Heart left ventricle (tissue), 13 donors: ENCODE measurements at regions not wholly inside any gene's neighbourhood (a gene's known extent, or its start where the extent isn't known, plus 50 kb on each side); places are given as distances from the start of the nearest gene placed in this dataset.

Source experiments
- POLR2A ChIP-seq, 2 donors: fragments of 450-650 bp; IDR thresholded peaks; one replicate each; pipeline ENCODE4 v1.6.1; 2017; ENCODE audit warnings: antibody characterized with exemption in 2 of 2, mild to moderate bottlenecking in 2 of 2, moderate library complexity in 2 of 2
- TF ChIP-seq, protein P1 (sequence below), 12 donors: fragments of 200-600 bp; sonication (generic) in 4 of 12; IDR thresholded peaks; one replicate each; pipeline versions ENCODE4 v1.5.0 to v1.8.0; 2018 to 2022; ENCODE audit warnings: antibody characterized with exemption in 12 of 12, mild to moderate bottlenecking in 5 of 12
- donor health status: ischemic (EF 13 %, LVEDD 7.1; RV severe dilation, severe dysfunction).
- donor health status: DM: no; HTN: yes; CAD: no.
- donor health status: DM: no; HTN: no; CAD: no.
- donor health status: ischemic (EF 25% LVEDD 6.9; RV normal size, moderate dysfunction).
- donor health status: ischemic (EF 25% LVEDD 5.7; RV mildly dilated, moderate dysfunction).
- donor health status: ischemic (EF 35%, LVEDD 5.7; RV mildly dilated, moderate dysfunction).
- donor health status: nonischemic (EF 11% LVEDD 7.7; RV severe dilation, severe dysfunction).
- donor health status: DM: yes; HTN: yes; CAD: no.
- donor health status: PGD.
- donor health status: ischemic (EF 29% LVEDD 5.4; RV normal size, mild dysfunction).
- donor health status: nonischemic (EF 23%, LVEDD 6.1; RV moderate dilation, normal function).

DNA sequence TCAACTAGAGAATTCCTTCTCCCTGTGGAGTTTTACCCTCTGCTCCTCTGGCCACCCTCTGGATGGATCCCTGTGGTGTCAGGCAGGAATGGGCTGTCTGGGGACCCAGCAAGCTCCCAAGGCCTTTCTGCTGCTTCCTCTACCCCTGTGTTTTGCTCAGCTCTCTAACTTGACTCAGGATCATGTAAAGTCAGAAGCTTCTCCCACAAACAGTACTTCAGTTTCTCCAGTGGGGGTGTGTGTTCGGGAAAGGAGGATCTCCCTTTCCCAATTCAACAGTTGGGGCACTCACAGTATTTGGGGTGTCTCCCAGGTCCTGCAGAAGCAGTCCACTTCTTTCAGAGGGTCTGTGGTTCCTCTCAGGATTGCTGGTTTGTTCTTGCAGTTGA, 162.4 kb upstream of the NUDT4 start:
- TF ChIP-seq, protein P1, sequence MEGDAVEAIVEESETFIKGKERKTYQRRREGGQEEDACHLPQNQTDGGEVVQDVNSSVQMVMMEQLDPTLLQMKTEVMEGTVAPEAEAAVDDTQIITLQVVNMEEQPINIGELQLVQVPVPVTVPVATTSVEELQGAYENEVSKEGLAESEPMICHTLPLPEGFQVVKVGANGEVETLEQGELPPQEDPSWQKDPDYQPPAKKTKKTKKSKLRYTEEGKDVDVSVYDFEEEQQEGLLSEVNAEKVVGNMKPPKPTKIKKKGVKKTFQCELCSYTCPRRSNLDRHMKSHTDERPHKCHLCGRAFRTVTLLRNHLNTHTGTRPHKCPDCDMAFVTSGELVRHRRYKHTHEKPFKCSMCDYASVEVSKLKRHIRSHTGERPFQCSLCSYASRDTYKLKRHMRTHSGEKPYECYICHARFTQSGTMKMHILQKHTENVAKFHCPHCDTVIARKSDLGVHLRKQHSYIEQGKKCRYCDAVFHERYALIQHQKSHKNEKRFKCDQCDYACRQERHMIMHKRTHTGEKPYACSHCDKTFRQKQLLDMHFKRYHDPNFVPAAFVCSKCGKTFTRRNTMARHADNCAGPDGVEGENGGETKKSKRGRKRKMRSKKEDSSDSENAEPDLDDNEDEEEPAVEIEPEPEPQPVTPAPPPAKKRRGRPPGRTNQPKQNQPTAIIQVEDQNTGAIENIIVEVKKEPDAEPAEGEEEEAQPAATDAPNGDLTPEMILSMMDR (IDR thresholded peaks at IDR 0.05), result no peak
- no peak for TF ChIP-seq POLR2A (IDR thresholded peaks at IDR 0.05)
